ENCODE measurements at regions not wholly inside any gene's neighbourhood (a gene's known extent, or its start where the extent isn't known, plus 50 kb on each side); places are given as distances from the start of the nearest gene placed in this dataset.

DNA sequence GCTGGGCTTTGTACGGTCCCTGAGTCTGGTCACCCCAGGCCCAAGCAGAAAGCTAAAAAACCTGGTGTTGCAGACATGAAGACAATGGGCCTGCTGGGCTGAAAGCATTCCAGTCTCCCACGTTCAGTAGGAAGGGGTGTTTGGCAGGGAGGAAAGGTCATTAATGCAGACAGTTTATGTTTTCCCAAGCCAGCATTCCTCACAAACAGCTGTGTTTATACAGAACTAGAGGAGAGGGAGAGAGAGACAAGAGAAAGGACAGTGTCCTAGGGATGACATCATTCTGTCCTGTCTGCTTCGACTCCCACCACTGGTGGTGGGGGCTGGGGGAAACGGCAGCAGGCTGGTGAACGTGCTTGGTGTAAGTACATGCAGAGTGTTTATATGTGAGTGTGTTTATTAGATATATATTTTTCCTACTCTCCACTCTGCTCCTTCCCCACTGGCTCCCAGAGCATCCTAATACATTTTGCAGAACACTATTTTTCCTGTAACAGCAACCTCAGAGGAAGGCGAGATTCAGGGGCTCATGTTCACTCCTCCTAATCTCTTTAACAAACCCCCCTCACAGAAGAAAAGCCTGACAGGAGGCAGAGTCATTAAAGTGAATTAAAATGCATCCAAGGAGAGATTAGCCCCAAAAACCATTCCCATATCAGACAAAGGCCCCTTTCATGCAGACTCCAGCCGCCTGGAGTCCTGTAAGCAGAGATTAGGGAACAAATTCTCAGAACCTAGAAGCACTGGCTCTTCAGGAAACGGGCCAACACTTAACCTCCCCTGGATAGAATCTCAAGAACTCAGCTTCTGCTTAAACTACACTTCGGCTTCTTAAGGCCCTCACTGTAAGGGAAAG, 380.4 kb downstream of the TNS1 start:
- Histone ChIP-seq H3K79me2 (replicated peaks; ENCODE audit: insufficient read depth) (no peaks in the 10 kb centered on the region), H3K27ac (ENCODE audit: low read depth) (no peak overlapping the region), H2AFZ (peak overlapping the region; percentile 74; the same call in 1 of the 2 replicates), H3K36me3 (ENCODE audit: insufficient read depth) (no peaks in the 10 kb centered on the region), H3K4me3 (no peak overlapping the region), H3K9me2 (ENCODE audit: insufficient read depth) (0 out of 2 replicates have a peak, but pooled peaks cover 8% of the 10 kb centered on the region), H4K20me1 (replicated peaks; ENCODE audit: insufficient read depth) (no peaks in the 10 kb centered on the region), H3K27me3 (ENCODE audit: insufficient read depth) (no peaks in the 10 kb centered on the region), H3K4me1 (ENCODE audit: insufficient read depth) (peaks cover 9% of the 10 kb centered on the region), H3F3A (replicated peaks; ENCODE audit: low read depth) (no peaks in the 10 kb centered on the region), H3K4me2 (peak overlapping the region; percentile 49; the same call in 1 of the 2 replicates)
- peaks cover 3% of the 10 kb centered on the region for H3K27me3 Mint-ChIP-seq (ENCODE audit: insufficient read depth, low read depth, poor library complexity)
- H3K4me3 Mint-ChIP-seq: no peak overlapping the region
- ATAC-seq (peak; percentile 86), DNase-seq (ENCODE audit: low spot score) (peak; percentile 50)
- H3K27ac Mint-ChIP-seq: no peak overlapping the region
- H3K36me3 Mint-ChIP-seq (ENCODE audit: low read depth): no peaks in the 10 kb centered on the region
- peaks cover 23% of the 10 kb centered on the region for H3K4me1 Mint-ChIP-seq
- H3K9me3 Mint-ChIP-seq: no peaks in the 10 kb centered on the region
- TF ChIP-seq EZH2 (IDR thresholded peaks at IDR 0.05; ENCODE audit: low read depth, unreplicated experiment) (no peak), ZNF462 (CRISPR knock-in tag; IDR thresholded peaks at IDR 0.05) (peak; percentile 83), NANOG (IDR thresholded peaks at IDR 0.05; ENCODE audit: borderline replicate concordance) (no peak)

GRCh38 chr2:217621391-217621801, 381.4 kb downstream of the TNS1 start:
- DNase-seq (ENCODE audit: low spot score) (no peak), ATAC-seq (no peak)
- no peak overlapping the region for H2AFZ ChIP-seq
- no peak overlapping the region for H3K27ac ChIP-seq (ENCODE audit: low read depth)
- no peaks in the 10 kb centered on the region for H3F3A ChIP-seq (replicated peaks; ENCODE audit: low read depth)
- H3K4me1 Mint-ChIP-seq: peaks cover 23% of the 10 kb centered on the region
- peaks cover 3% of the 10 kb centered on the region for H3K27me3 Mint-ChIP-seq (ENCODE audit: insufficient read depth, low read depth, poor library complexity)
- no peak overlapping the region for H3K4me2 ChIP-seq
- no peaks in the 10 kb centered on the region for H3K9me3 Mint-ChIP-seq
- no peaks in the 10 kb centered on the region for H3K36me3 Mint-ChIP-seq (ENCODE audit: low read depth)
- no peaks in the 10 kb centered on the region for H3K79me2 ChIP-seq (replicated peaks; ENCODE audit: insufficient read depth)
- peaks cover 9% of the 10 kb centered on the region for H3K4me1 ChIP-seq (ENCODE audit: insufficient read depth)
- no peaks in the 10 kb centered on the region for H3K27me3 ChIP-seq (ENCODE audit: insufficient read depth)
- no peak overlapping the region for H3K4me3 ChIP-seq
- no peaks in the 10 kb centered on the region for H4K20me1 ChIP-seq (replicated peaks; ENCODE audit: insufficient read depth)
- no peak overlapping the region for H3K27ac Mint-ChIP-seq
- 0 out of 2 replicates have a peak, but pooled peaks cover 8% of the 10 kb centered on the region for H3K9me2 ChIP-seq (ENCODE audit: insufficient read depth)
- no peaks in the 10 kb centered on the region for H3K36me3 ChIP-seq (ENCODE audit: insufficient read depth)
- no peak overlapping the region for H3K4me3 Mint-ChIP-seq
- TF ChIP-seq, protein P1, sequence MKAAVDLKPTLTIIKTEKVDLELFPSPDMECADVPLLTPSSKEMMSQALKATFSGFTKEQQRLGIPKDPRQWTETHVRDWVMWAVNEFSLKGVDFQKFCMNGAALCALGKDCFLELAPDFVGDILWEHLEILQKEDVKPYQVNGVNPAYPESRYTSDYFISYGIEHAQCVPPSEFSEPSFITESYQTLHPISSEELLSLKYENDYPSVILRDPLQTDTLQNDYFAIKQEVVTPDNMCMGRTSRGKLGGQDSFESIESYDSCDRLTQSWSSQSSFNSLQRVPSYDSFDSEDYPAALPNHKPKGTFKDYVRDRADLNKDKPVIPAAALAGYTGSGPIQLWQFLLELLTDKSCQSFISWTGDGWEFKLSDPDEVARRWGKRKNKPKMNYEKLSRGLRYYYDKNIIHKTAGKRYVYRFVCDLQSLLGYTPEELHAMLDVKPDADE (IDR thresholded peaks at IDR 0.05): no peak
- TF ChIP-seq EZH2phosphoT487 (IDR thresholded peaks at IDR 0.05; ENCODE audit: unreplicated experiment) (no peak), STAT1 (IDR thresholded peaks at IDR 0.05; ENCODE audit: unreplicated experiment) (no peak)
